ENCODE measurements at regions not wholly inside any gene's neighbourhood (a gene's known extent, or its start where the extent isn't known, plus 50 kb on each side); places are given as distances from the start of the nearest gene placed in this dataset.
"Not testable (repeated sequence)": the region's sequence is repeated elsewhere in the genome, so short reads cannot be mapped to it uniquely, and the experiment has no call there.

- no peak for DNase-seq (ENCODE audit: low spot score)
Observed at GRCh38 chr10:37474645-37475044, 349.2 kb downstream of the ANKRD30A start.

GRCh38 chr10:37473906-37474305 lies 348.5 kb downstream of the ANKRD30A start:
- DNase-seq (ENCODE audit: low spot score): no peak

GRCh38 chr10:37467246-37467645 lies 341.8 kb downstream of the ANKRD30A start:
- DNase-seq (ENCODE audit: low spot score): no peak

GRCh38 chr10:37456456-37456855 lies 331.1 kb downstream of the ANKRD30A start:
- no peak for DNase-seq (ENCODE audit: low spot score)

GRCh38 chr10:37448161-37448560 lies 322.8 kb downstream of the ANKRD30A start:
- DNase-seq (ENCODE audit: low spot score): no peak

GRCh38 chr10:37442882-37443281 lies 317.5 kb downstream of the ANKRD30A start:
- DNase-seq (ENCODE audit: low spot score): no peak

- not testable (repeated sequence) for DNase-seq (ENCODE audit: low spot score)
Observed at GRCh38 chr10:37441224-37441623, 315.8 kb downstream of the ANKRD30A start.

- no peak for DNase-seq (ENCODE audit: low spot score)
Observed at GRCh38 chr10:37439826-37440225, 314.4 kb downstream of the ANKRD30A start.

- no peak for DNase-seq (ENCODE audit: low spot score)
Observed at GRCh38 chr10:37436357-37436756, 311.0 kb downstream of the ANKRD30A start.

- DNase-seq (ENCODE audit: low spot score): no peak
Observed at GRCh38 chr10:37434091-37434490, 308.7 kb downstream of the ANKRD30A start.

Data from SK-N-DZ (cell line).